Smooth muscle cell (in vitro differentiated cells): ENCODE measurements at regions not wholly inside any gene's neighbourhood (a gene's known extent, or its start where the extent isn't known, plus 50 kb on each side); places are given as distances from the start of the nearest gene placed in this dataset.

ENCODE experiments used
- DNase-seq: peaks from one replicate; lab custom pipeline; 2025; ENCODE audit not compliant: unreplicated experiment; lab: John Stamatoyannopoulos, UW
- H2AFZ ChIP-seq: fragments of 200-600 bp; sonication (generic); 2 replicates; pipeline ENCODE4 v1.6.0; 2016; ENCODE audit warnings: antibody characterized with exemption, low read depth, mild to moderate bottlenecking
- H3F3A ChIP-seq: fragments of 200-600 bp; sonication (generic); 2 replicates; pipeline ENCODE4 v1.6.0; 2017; ENCODE audit warnings: antibody characterized with exemption, low read depth
- H3K27ac ChIP-seq: fragments of 200-600 bp; sonication (generic); 2 replicates; pipeline ENCODE4 v1.5.1; 2016; ENCODE audit warnings: low read depth, mild to moderate bottlenecking
- H3K27me3 ChIP-seq: fragments of 200-600 bp; sonication (generic); 2 replicates; pipeline ENCODE4 v1.6.1; 2016; ENCODE audit warnings: low read depth, mild to moderate bottlenecking
- H3K36me3 ChIP-seq: fragments of 200-600 bp; sonication (generic); 2 replicates; pipeline ENCODE4 v1.5.1; 2016; ENCODE audit warnings: low read depth
- H3K4me1 ChIP-seq: fragments of 200-600 bp; sonication (generic); 2 replicates; pipeline ENCODE4 v1.5.1; 2016; ENCODE audit warnings: low read depth
- H3K4me2 ChIP-seq: fragments of 200-600 bp; sonication (generic); 2 replicates; pipeline ENCODE4 v1.6.0; 2016; ENCODE audit warnings: mild to moderate bottlenecking
- H3K4me3 ChIP-seq: fragments of 200-600 bp; sonication (generic); 2 replicates; pipeline ENCODE4 v1.5.1; 2016; ENCODE audit warnings: mild to moderate bottlenecking
- H3K79me2 ChIP-seq: fragments of 200-600 bp; sonication (generic); 2 replicates; pipeline ENCODE4 v1.6.0; 2016; ENCODE audit warnings: low read depth, mild to moderate bottlenecking
- H3K9ac ChIP-seq: fragments of 200-600 bp; sonication (generic); 2 replicates; pipeline ENCODE4 v1.6.0; 2016; ENCODE audit warnings: low read depth
- H3K9me3 ChIP-seq: fragments of 200-600 bp; sonication (generic); replicated peaks from 2 replicates; pipeline ENCODE4 v1.5.1; 2016; ENCODE audit warnings: low read depth
- H4K20me1 ChIP-seq: fragments of 200-600 bp; sonication (generic); 2 replicates; pipeline ENCODE4 v1.6.0; 2016; ENCODE audit warnings: low read depth
- CTCF ChIP-seq: fragments of 200-600 bp; sonication (generic); IDR thresholded peaks from 2 replicates; pipeline ENCODE4 v1.5.1; 2017; ENCODE audit warnings: borderline replicate concordance, mild to moderate bottlenecking, antibody characterized with exemption; ENCODE audit not compliant: insufficient read depth, poor library complexity, severe bottlenecking
- WGBS: methylation state at CpG from one replicate; pipeline ENCODE4 v1.1.7; 2016; ENCODE audit warnings: low lambda C conversion rate; 5-methylcytosine and 5-hydroxymethylcytosine counted together

- H3K4me1 ChIP-seq: no peaks in the 10 kb centered on the region
- H4K20me1 ChIP-seq: no peaks in the 10 kb centered on the region
- H3K9ac ChIP-seq: no peak overlapping the region
- H3K36me3 ChIP-seq: peaks cover 19% of the 10 kb centered on the region
- no peak overlapping the region for H3K4me2 ChIP-seq
- H3K4me3 ChIP-seq: no peak overlapping the region
- no peaks in the 10 kb centered on the region for H3K9me3 ChIP-seq
- TF ChIP-seq CTCF: no peak
- no peak overlapping the region for H3K27ac ChIP-seq
- 100% methylated on average over 1 of the region's 1 CpG for WGBS
- H2AFZ ChIP-seq: no peak overlapping the region
- H3K79me2 ChIP-seq: no peaks in the 10 kb centered on the region
- no peaks in the 10 kb centered on the region for H3F3A ChIP-seq
- H3K27me3 ChIP-seq: no peaks in the 10 kb centered on the region
- DNase-seq: no peak
These were observed 51.3 kb downstream of the BLTP1 start for GRCh38 chr4:122203407-122203806.

- no peak for DNase-seq
- Histone ChIP-seq H3K4me2 (no peak overlapping the region), H3K9me3 (no peaks in the 10 kb centered on the region), H3K9ac (no peak overlapping the region), H3K4me1 (no peaks in the 10 kb centered on the region), H3K4me3 (no peak overlapping the region), H2AFZ (no peak overlapping the region), H4K20me1 (no peaks in the 10 kb centered on the region), H3K36me3 (peaks cover 27% of the 10 kb centered on the region), H3K27me3 (no peaks in the 10 kb centered on the region), H3K27ac (no peak overlapping the region), H3F3A (no peaks in the 10 kb centered on the region), H3K79me2 (no peaks in the 10 kb centered on the region)
- WGBS: 84% methylated on average over 1 of the region's 1 CpG
- no peak for TF ChIP-seq CTCF
These were observed 53.6 kb downstream of the BLTP1 start for GRCh38 chr4:122205687-122206086.

GRCh38 chr4:122212880-122213279 lies 60.7 kb downstream of the BLTP1 start:
- Histone ChIP-seq H3K4me3 (no peak overlapping the region), H3K36me3 (peaks cover 22% of the 10 kb centered on the region), H3K27ac (no peak overlapping the region), H3K9me3 (no peaks in the 10 kb centered on the region), H3K9ac (no peak overlapping the region), H3K79me2 (no peaks in the 10 kb centered on the region), H3F3A (no peaks in the 10 kb centered on the region), H3K4me1 (no peaks in the 10 kb centered on the region), H2AFZ (no peak overlapping the region), H3K4me2 (no peak overlapping the region), H4K20me1 (no peaks in the 10 kb centered on the region), H3K27me3 (no peaks in the 10 kb centered on the region)
- DNase-seq: no peak
- TF ChIP-seq CTCF: no peak
- WGBS: 96% methylated on average over 3 of the region's 3 CpGs

GRCh38 chr4:122218762-122219161 lies 66.6 kb downstream of the BLTP1 start:
- H2AFZ ChIP-seq: no peak overlapping the region
- peak; percentile 3 for TF ChIP-seq CTCF
- no peaks in the 10 kb centered on the region for H3K9me3 ChIP-seq
- DNase-seq: no peak
- peaks cover 4% of the 10 kb centered on the region for H3K36me3 ChIP-seq
- H3K4me1 ChIP-seq: no peaks in the 10 kb centered on the region
- no peaks in the 10 kb centered on the region for H3K27me3 ChIP-seq
- WGBS: 65% methylated on average over 1 of the region's 1 CpG
- H3K79me2 ChIP-seq: no peaks in the 10 kb centered on the region
- no peaks in the 10 kb centered on the region for H4K20me1 ChIP-seq
- H3K4me3 ChIP-seq: no peak overlapping the region
- H3K9ac ChIP-seq: no peak overlapping the region
- no peak overlapping the region for H3K4me2 ChIP-seq
- H3K27ac ChIP-seq: no peak overlapping the region
- no peaks in the 10 kb centered on the region for H3F3A ChIP-seq
